Kidney epithelial cell (primary cell): ENCODE measurements at regions not wholly inside any gene's neighbourhood (a gene's known extent, or its start where the extent isn't known, plus 50 kb on each side); places are given as distances from the start of the nearest gene placed in this dataset.

ENCODE experiments used
- DNase-seq: peaks from one replicate; pipeline ENCODE4 v3.0.0-alpha.2; 2010; ENCODE audit warnings: low read depth
- H3K27me3 ChIP-seq: 2 replicates; pipeline ENCODE4 v1.6.0; 2011; ENCODE audit warnings: low read length; ENCODE audit not compliant: control insufficient read depth, insufficient read depth
- H3K36me3 ChIP-seq: 2 replicates; pipeline ENCODE4 v1.5.1; 2011; ENCODE audit warnings: low read length; ENCODE audit not compliant: control insufficient read depth, insufficient read depth
- H3K4me3 ChIP-seq: 2 replicates; pipeline ENCODE4 v1.5.1; 2011; ENCODE audit warnings: low read depth, mild to moderate bottlenecking, control low read depth, low read length
- CTCF ChIP-seq: IDR thresholded peaks from 2 replicates; pipeline ENCODE4 v1.5.1; 2011; ENCODE audit warnings: mild to moderate bottlenecking, moderate library complexity, low read length, control low read depth, inconsistent platforms; ENCODE audit not compliant: insufficient read depth, poor library complexity, severe bottlenecking

GRCh38 chr9:87216897-87217455 is 269.7 kb upstream of the GAS1 start:
- no peaks in the 10 kb centered on the region for H3K27me3 ChIP-seq
- no peak for TF ChIP-seq CTCF
- DNase-seq = no peak

GRCh38 chr9:87223392-87224246 is 274.0 kb upstream of the DAPK1 start:
- no peak for TF ChIP-seq CTCF
- H3K36me3 ChIP-seq = no peaks in the 10 kb centered on the region
- H3K27me3 ChIP-seq = no peaks in the 10 kb centered on the region
- H3K4me3 ChIP-seq = no peak overlapping the region
- DNase-seq = no peak

More at GRCh38 chr9:87216897-87217455, 269.7 kb upstream of the GAS1 start:
- H3K4me3 ChIP-seq = no peak overlapping the region
- H3K36me3 ChIP-seq = no peaks in the 10 kb centered on the region

GRCh38 chr9:87226896-87227295 is 270.8 kb upstream of the DAPK1 start:
- no peaks in the 10 kb centered on the region for H3K27me3 ChIP-seq
- no peak for DNase-seq
- no peak for TF ChIP-seq CTCF
- H3K4me3 ChIP-seq = no peak overlapping the region
- no peaks in the 10 kb centered on the region for H3K36me3 ChIP-seq

- TF ChIP-seq CTCF = no peak
- DNase-seq = no peak
- Histone ChIP-seq H3K4me3 (no peak overlapping the region), H3K36me3 (no peaks in the 10 kb centered on the region), H3K27me3 (no peaks in the 10 kb centered on the region)
These were observed 270.2 kb upstream of the DAPK1 start for GRCh38 chr9:87227456-87227855.

- no peak for TF ChIP-seq CTCF
- H3K36me3 ChIP-seq = no peaks in the 10 kb centered on the region
- no peak for DNase-seq
- H3K27me3 ChIP-seq = no peaks in the 10 kb centered on the region
- H3K4me3 ChIP-seq = no peak overlapping the region
These were observed 268.6 kb upstream of the DAPK1 start for GRCh38 chr9:87229108-87229507.

GRCh38 chr9:87233431-87233830 is 264.2 kb upstream of the DAPK1 start:
- Histone ChIP-seq H3K36me3 (no peaks in the 10 kb centered on the region), H3K4me3 (no peak overlapping the region), H3K27me3 (no peaks in the 10 kb centered on the region)
- DNase-seq = no peak
- TF ChIP-seq CTCF = no peak
